Islet of Langerhans (tissue), 1 donor: ENCODE measurements at regions not wholly inside any gene's neighbourhood (a gene's known extent, or its start where the extent isn't known, plus 50 kb on each side); places are given as distances from the start of the nearest gene placed in this dataset.
"Not testable (repeated sequence)": the region's sequence is repeated elsewhere in the genome, so short reads cannot be mapped to it uniquely, and the experiment has no call there.

Experiments used
- FAIRE-seq: peaks from one replicate; lab custom pipeline; 2011; peaks lifted over from hg19 to GRCh38; lab: Jason Lieb, UNC

- no peak for FAIRE-seq
Observed at GRCh38 chr5:72692651-72693442, 123.6 kb upstream of the TNPO1 start.

- FAIRE-seq = no peak
Observed at GRCh38 chr5:72692231-72692637, 124.2 kb upstream of the TNPO1 start.

GRCh38 chr5:72691751-72692150 lies 124.7 kb upstream of the TNPO1 start:
- no peak for FAIRE-seq

GRCh38 chr5:72688916-72689315 lies 127.5 kb upstream of the TNPO1 start:
- FAIRE-seq = no peak

GRCh38 chr5:72687288-72687687 lies 129.2 kb upstream of the TNPO1 start:
- FAIRE-seq = no peak

- FAIRE-seq = no peak
Observed at GRCh38 chr5:72682561-72682960, 133.9 kb upstream of the TNPO1 start.

- FAIRE-seq = no peak
Observed at GRCh38 chr5:72681781-72682180, 134.7 kb upstream of the TNPO1 start.

- FAIRE-seq = no peak
Observed at GRCh38 chr5:72677447-72677846, 139.0 kb upstream of the TNPO1 start.

- not testable (repeated sequence) for FAIRE-seq
Observed at GRCh38 chr5:72676831-72677230, 139.6 kb upstream of the TNPO1 start.

- FAIRE-seq = no peak
Observed at GRCh38 chr5:72673623-72674022, 142.8 kb upstream of the TNPO1 start.

- FAIRE-seq = no peak
Observed at GRCh38 chr5:72673180-72673579, 143.3 kb upstream of the TNPO1 start.

- FAIRE-seq = no peak
Observed at GRCh38 chr5:72667708-72668107, 148.8 kb upstream of the TNPO1 start.

GRCh38 chr5:72662936-72663335 lies 153.5 kb upstream of the TNPO1 start:
- FAIRE-seq = no peak

GRCh38 chr5:72662305-72662704 lies 154.2 kb upstream of the TNPO1 start:
- no peak for FAIRE-seq

GRCh38 chr5:72661405-72661804 lies 154.2 kb upstream of the ZNF366 start:
- FAIRE-seq = no peak

- FAIRE-seq = no peak
Observed at GRCh38 chr5:72659726-72660125, 152.5 kb upstream of the ZNF366 start.

- no peak for FAIRE-seq
Observed at GRCh38 chr5:72658761-72659540, 151.7 kb upstream of the ZNF366 start.

GRCh38 chr5:72658161-72658560 lies 151.0 kb upstream of the ZNF366 start:
- FAIRE-seq = no peak

GRCh38 chr5:72656756-72657513 lies 149.7 kb upstream of the ZNF366 start:
- no peak for FAIRE-seq

GRCh38 chr5:72656331-72656730 lies 149.1 kb upstream of the ZNF366 start:
- no peak for FAIRE-seq

GRCh38 chr5:72654231-72654630 lies 147.0 kb upstream of the ZNF366 start:
- FAIRE-seq = no peak

- FAIRE-seq = no peak
Observed at GRCh38 chr5:72653586-72653985, 146.4 kb upstream of the ZNF366 start.

- no peak for FAIRE-seq
Observed at GRCh38 chr5:72651779-72652178, 144.6 kb upstream of the ZNF366 start.
